Transverse colon (tissue), 4 donors: ENCODE measurements at regions not wholly inside any gene's neighbourhood (a gene's known extent, or its start where the extent isn't known, plus 50 kb on each side); places are given as distances from the start of the nearest gene placed in this dataset.

ENCODE experiments used
- DNase-seq: peaks from one replicate; pipeline ENCODE4 v3.0.0-alpha.2; 2019
- H3K27ac ChIP-seq, 4 donors: fragments of 200-600 bp; sonication (generic); 2 replicates each; pipeline ENCODE4 v1.5.1; 2016 to 2018; ENCODE audit warnings: inconsistent platforms in 4 of 4
- H3K27me3 ChIP-seq: fragments of 200-600 bp; sonication (generic); 2 replicates; pipeline ENCODE4 v1.5.1; 2017; ENCODE audit warnings: inconsistent platforms
- H3K36me3 ChIP-seq, 4 donors: fragments of 200-600 bp; sonication (generic); 2 replicates each; pipeline ENCODE4 v1.5.1; 2017 to 2019; ENCODE audit warnings: inconsistent platforms in 4 of 4
- H3K4me1 ChIP-seq, 4 donors: fragments of 200-600 bp; sonication (generic); 2 replicates each; pipeline ENCODE4 v1.5.1; 2017 to 2020; ENCODE audit warnings: inconsistent platforms in 4 of 4
- H3K4me3 ChIP-seq, 4 donors: fragments of 200-600 bp; sonication (generic); 1 replicate in 1 of 4; 2 replicates in 3 of 4; pipeline versions ENCODE4 v1.5.1 to v1.6.1; 2017 to 2019; ENCODE audit warnings: inconsistent platforms in 4 of 4
- H3K9me3 ChIP-seq, 2 donors: fragments of 200-600 bp; sonication (generic); 2 replicates each; pipeline ENCODE4 v1.5.1; 2017 to 2019; ENCODE audit warnings: inconsistent platforms in 2 of 2
- EP300 ChIP-seq: sonication (generic); formaldehyde crosslinking; IDR thresholded peaks from one replicate; pipeline ENCODE4 v1.6.1; 2017; ENCODE audit warnings: antibody characterized with exemption, low read depth
- POLR2A ChIP-seq: fragments of 450-650 bp; IDR thresholded peaks from one replicate; pipeline ENCODE4 v1.6.1; 2016; ENCODE audit warnings: antibody characterized with exemption, mild to moderate bottlenecking, moderate library complexity
- POLR2AphosphoS5 ChIP-seq, 3 donors: sonication (generic); formaldehyde crosslinking; IDR thresholded peaks; one replicate each; pipeline ENCODE4 v1.6.1; 2016; ENCODE audit warnings: antibody characterized with exemption in 3 of 3
- WGBS, 2 donors: methylation state at CpG; one replicate each; pipeline ENCODE4 v1.1.5; 2018; ENCODE audit warnings: low coverage in 1 of 2; 5-methylcytosine and 5-hydroxymethylcytosine counted together
- in situ Hi-C, 4 donors: fragments of 200-750 bp; cut with MboI; loops; one replicate each; pipeline versions ENCODE4 v1.15.0 to v1.15.1; 2017; ENCODE audit warnings: low sequenced_read_pairs in 3 of 4, low pct_ligation_motif_present in 1 of 4, low pct_unique_long_range_greater_than_20kb in 1 of 4
- intact Hi-C: fragments of 100-400 bp; cut with DNase I; formaldehyde crosslinking; loops from one replicate; pipeline ENCODE4 v1.15.1; 2023; ENCODE audit warnings: low total_unique reads
- TF ChIP-seq, protein P1 (sequence below), 5 experiments: fragments of 200-600 bp in 3 of 5; fragments of 450-650 bp in 2 of 5; sonication (generic) in 3 of 5; IDR thresholded peaks; 1 replicate in 2 of 5; 2 replicates in 3 of 5; pipeline ENCODE4 v1.5.1; 2016 to 2017; ENCODE audit warnings: antibody characterized with exemption in 5 of 5, inconsistent platforms in 3 of 5, mild to moderate bottlenecking in 2 of 5, moderate library complexity in 1 of 5

DNA sequence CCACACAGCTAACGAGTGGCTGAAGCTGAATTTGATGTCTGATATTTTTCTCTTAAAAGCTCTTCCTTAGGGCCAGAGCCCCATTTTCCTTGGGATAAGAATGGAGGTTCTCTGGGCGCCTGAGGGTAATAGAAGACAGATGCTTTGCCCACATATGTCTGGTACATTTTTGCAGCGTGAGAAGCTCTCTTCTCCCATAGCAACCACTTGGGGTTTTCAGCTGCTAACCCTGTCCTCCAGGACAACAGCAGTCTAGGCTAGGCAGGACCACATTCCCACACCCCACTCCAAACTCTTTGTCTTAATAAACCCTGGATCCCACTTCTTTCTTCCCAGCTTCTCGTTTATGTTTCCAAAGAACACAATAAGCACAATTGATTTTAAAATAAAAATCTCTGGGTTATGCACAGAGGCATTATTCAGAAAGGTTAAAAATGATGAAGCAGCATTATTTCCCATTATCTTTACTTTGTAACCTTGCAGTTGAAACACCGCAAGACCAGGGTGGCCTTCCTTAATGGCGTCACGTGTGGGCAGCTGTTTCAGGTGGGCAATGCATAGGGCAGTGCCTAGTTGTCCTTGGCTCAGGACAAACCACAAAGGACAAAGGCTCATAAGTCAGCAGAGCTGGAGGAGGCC, 56.5 kb upstream of the NTRK3 start:
- Histone ChIP-seq H3K4me3 (no peak overlapping the region), H3K36me3 (no peaks in the 10 kb centered on the region), H3K27ac (no peak overlapping the region), H3K4me1 (no peaks in the 10 kb centered on the region), H3K27me3 (no peaks in the 10 kb centered on the region), H3K9me3 (no peaks in the 10 kb centered on the region)
- 76 to 81% methylated on average over 3 to 7 of the region's 7 CpGs for WGBS, 2 donors
- intact Hi-C loops, result no loop called here
- no peak for DNase-seq
- in situ Hi-C loops, result no loop called here
- TF ChIP-seq POLR2AphosphoS5 (IDR thresholded peaks at IDR 0.05) (no peak), POLR2A (no peak), EP300 (no peak)
- TF ChIP-seq, protein P1, sequence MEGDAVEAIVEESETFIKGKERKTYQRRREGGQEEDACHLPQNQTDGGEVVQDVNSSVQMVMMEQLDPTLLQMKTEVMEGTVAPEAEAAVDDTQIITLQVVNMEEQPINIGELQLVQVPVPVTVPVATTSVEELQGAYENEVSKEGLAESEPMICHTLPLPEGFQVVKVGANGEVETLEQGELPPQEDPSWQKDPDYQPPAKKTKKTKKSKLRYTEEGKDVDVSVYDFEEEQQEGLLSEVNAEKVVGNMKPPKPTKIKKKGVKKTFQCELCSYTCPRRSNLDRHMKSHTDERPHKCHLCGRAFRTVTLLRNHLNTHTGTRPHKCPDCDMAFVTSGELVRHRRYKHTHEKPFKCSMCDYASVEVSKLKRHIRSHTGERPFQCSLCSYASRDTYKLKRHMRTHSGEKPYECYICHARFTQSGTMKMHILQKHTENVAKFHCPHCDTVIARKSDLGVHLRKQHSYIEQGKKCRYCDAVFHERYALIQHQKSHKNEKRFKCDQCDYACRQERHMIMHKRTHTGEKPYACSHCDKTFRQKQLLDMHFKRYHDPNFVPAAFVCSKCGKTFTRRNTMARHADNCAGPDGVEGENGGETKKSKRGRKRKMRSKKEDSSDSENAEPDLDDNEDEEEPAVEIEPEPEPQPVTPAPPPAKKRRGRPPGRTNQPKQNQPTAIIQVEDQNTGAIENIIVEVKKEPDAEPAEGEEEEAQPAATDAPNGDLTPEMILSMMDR (IDR thresholded peaks at IDR 0.05), result no peak

DNA sequence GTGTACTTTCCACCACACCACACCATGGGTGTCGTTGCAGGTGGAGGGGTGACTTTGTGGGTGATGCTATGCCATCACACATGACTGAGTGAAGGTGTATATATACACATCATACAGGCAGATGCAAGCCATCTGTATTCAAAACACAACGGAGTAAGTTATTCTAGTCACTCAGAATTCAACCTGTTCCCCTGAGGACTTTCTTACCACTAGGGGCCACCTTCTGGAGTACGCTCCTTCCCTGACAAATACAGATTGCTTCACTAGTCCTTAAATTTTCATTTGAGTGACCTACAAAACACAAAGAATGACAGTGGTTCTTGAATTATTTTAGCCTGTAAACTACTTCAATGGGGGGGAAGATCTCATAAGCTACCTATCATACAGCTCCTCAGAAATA, 52.8 kb upstream of the NTRK3 start:
- Histone ChIP-seq H3K36me3 (no peaks in the 10 kb centered on the region), H3K4me1 (no peaks in the 10 kb centered on the region), H3K9me3 (no peaks in the 10 kb centered on the region), H3K27me3 (no peaks in the 10 kb centered on the region), H3K4me3 (no peak overlapping the region), H3K27ac (no peak overlapping the region)
- DNase-seq, result no peak
- 62 to 88% methylated on average over 1 to 3 of the region's 3 CpGs for WGBS, 2 donors
- in situ Hi-C loops, result no loop called here
- TF ChIP-seq, protein P1 (IDR thresholded peaks at IDR 0.05), result no peak
- TF ChIP-seq POLR2A, result no peak
- TF ChIP-seq POLR2AphosphoS5 (IDR thresholded peaks at IDR 0.05), result no peak
- TF ChIP-seq EP300, result no peak
- intact Hi-C loops, result no loop called here

DNA sequence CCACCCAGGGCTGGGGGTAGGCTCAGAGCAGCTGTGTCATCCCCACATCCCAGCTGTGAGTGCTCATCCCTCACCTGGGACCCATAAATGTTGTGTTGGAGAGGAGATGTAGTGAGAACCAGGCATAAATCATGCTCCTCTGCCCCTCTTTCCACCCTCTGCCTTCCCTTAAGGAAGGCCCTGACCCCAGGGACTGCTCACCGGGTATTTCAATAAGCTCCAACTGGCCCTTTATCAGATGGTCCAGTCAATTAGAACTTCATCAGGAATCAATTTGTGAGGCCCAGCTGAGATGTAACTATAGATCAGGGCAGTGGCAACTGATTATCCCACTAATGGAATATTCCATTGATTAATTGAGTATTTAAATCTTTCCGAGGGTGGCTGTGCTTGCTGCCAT, 50.8 kb upstream of the NTRK3 start:
- no peak for DNase-seq
- no peaks in the 10 kb centered on the region for H3K9me3 ChIP-seq
- no peak for TF ChIP-seq EP300
- TF ChIP-seq POLR2A, result no peak
- TF ChIP-seq POLR2AphosphoS5 (IDR thresholded peaks at IDR 0.05), result no peak
- TF ChIP-seq, protein P1 (IDR thresholded peaks at IDR 0.05), result no peak

More for the DNA sequence above, 50.8 kb upstream of the NTRK3 start:
- intact Hi-C loops (no loop called here), in situ Hi-C loops (no loop called here)
- Histone ChIP-seq H3K36me3 (no peaks in the 10 kb centered on the region), H3K4me3 (no peak overlapping the region), H3K27me3 (no peaks in the 10 kb centered on the region), H3K4me1 (no peaks in the 10 kb centered on the region), H3K27ac (no peak overlapping the region)
- 74% methylated on average over 2 of the region's 2 CpGs; no CpG with 5 or more reads in 1 of the 2 donors for WGBS, 2 donors
